Liver (tissue), 7 donors: ENCODE measurements at regions not wholly inside any gene's neighbourhood (a gene's known extent, or its start where the extent isn't known, plus 50 kb on each side); places are given as distances from the start of the nearest gene placed in this dataset.

ENCODE experiments used
- DNase-seq: peaks from one replicate; pipeline ENCODE4 v3.0.0-alpha.2; 2017; ENCODE audit warnings: low spot score
- H3K27ac ChIP-seq, 2 donors: one replicate each; pipeline ENCODE4 v1.7.0; 2013; ENCODE audit warnings: inconsistent platforms in 2 of 2, low read length in 2 of 2, control low read depth in 1 of 2, low read depth in 1 of 2, mild to moderate bottlenecking in 1 of 2
- H3K27me3 ChIP-seq, 4 donors: one replicate each; pipeline versions ENCODE4 v1.6.1 to v1.7.0; 2013; ENCODE audit warnings: low read length in 3 of 4, inconsistent platforms in 1 of 4, mild to moderate bottlenecking in 1 of 4, moderate library complexity in 1 of 4; ENCODE audit not compliant: control insufficient read depth in 4 of 4, insufficient read depth in 4 of 4
- H3K36me3 ChIP-seq, 4 donors: one replicate each; pipeline versions ENCODE4 v1.6.1 to v1.7.0; 2013; ENCODE audit warnings: low read length in 3 of 4, mild to moderate bottlenecking in 3 of 4, low read depth in 1 of 4, moderate library complexity in 1 of 4; ENCODE audit not compliant: control insufficient read depth in 4 of 4, insufficient read depth in 3 of 4
- H3K4me1 ChIP-seq, 4 donors: one replicate each; pipeline versions ENCODE4 v1.6.1 to v1.7.0; 2013; ENCODE audit warnings: low read length in 3 of 4, mild to moderate bottlenecking in 3 of 4, moderate library complexity in 1 of 4; ENCODE audit not compliant: control insufficient read depth in 4 of 4, insufficient read depth in 4 of 4
- H3K4me3 ChIP-seq, 3 donors: one replicate each; pipeline versions ENCODE4 v1.6.1 to v1.7.0; 2013; ENCODE audit warnings: low read length in 3 of 3, control low read depth in 1 of 3, low read depth in 1 of 3, mild to moderate bottlenecking in 1 of 3
- H3K9ac ChIP-seq, 2 donors: one replicate each; pipeline ENCODE4 v1.7.0; 2013; ENCODE audit warnings: low read length in 2 of 2, mild to moderate bottlenecking in 2 of 2, moderate library complexity in 2 of 2, control low read depth in 1 of 2, low read depth in 1 of 2
- H3K9me3 ChIP-seq, 4 donors: one replicate each; pipeline versions ENCODE4 v1.6.1 to v1.7.0; 2013; ENCODE audit warnings: low read length in 3 of 4; ENCODE audit not compliant: control insufficient read depth in 4 of 4
- FOXA1 ChIP-seq: IDR thresholded peaks from 2 replicates; pipeline ENCODE4 v1.6.1; 2016; ENCODE audit warnings: antibody characterized with exemption
- FOXA2 ChIP-seq: IDR thresholded peaks from 2 replicates; pipeline ENCODE4 v1.6.1; 2016; ENCODE audit warnings: antibody characterized with exemption
- GABPA ChIP-seq, 2 donors: IDR thresholded peaks in 1 of 2; conservative IDR thresholded peaks in 1 of 2; 2 replicates each; pipeline ENCODE4 v1.6.1; 2016; ENCODE audit warnings: antibody characterized with exemption in 2 of 2, mild to moderate bottlenecking in 1 of 2, moderate library complexity in 1 of 2
- HNF4A ChIP-seq, 2 donors: conservative IDR thresholded peaks; 2 replicates each; pipeline ENCODE4 v1.6.1; 2016; ENCODE audit warnings: antibody characterized with exemption in 2 of 2, mild to moderate bottlenecking in 2 of 2
- HNF4G ChIP-seq: IDR thresholded peaks from 2 replicates; pipeline ENCODE4 v1.6.1; 2016; ENCODE audit warnings: antibody characterized with exemption
- NR2F2 ChIP-seq: IDR thresholded peaks from 2 replicates; pipeline ENCODE4 v1.6.1; 2016; ENCODE audit warnings: antibody characterized with exemption
- RAD21 ChIP-seq, 2 donors: IDR thresholded peaks; 2 replicates each; pipeline ENCODE4 v1.6.1; 2016; ENCODE audit warnings: antibody characterized with exemption in 2 of 2, mild to moderate bottlenecking in 2 of 2
- RXRA ChIP-seq, 2 donors: IDR thresholded peaks; 2 replicates each; pipeline ENCODE4 v1.6.1; 2017 to 2018; ENCODE audit warnings: antibody characterized with exemption in 2 of 2, mild to moderate bottlenecking in 1 of 2
- SP1 ChIP-seq: IDR thresholded peaks from 2 replicates; pipeline ENCODE4 v1.6.1; 2018; ENCODE audit warnings: antibody characterized with exemption, mild to moderate bottlenecking
- YY1 ChIP-seq: IDR thresholded peaks from 2 replicates; pipeline ENCODE4 v1.6.1; 2016; ENCODE audit warnings: antibody characterized with exemption, mild to moderate bottlenecking
- WGBS: extraction: QIAGEN DNeasy Blood & Tissue Kit; methylation state at CpG from one replicate; pipeline ENCODE4 v1.1.7; 2013; 5-methylcytosine and 5-hydroxymethylcytosine counted together
- TF ChIP-seq, protein P1 (sequence below): IDR thresholded peaks from 2 replicates; pipeline ENCODE4 v1.6.1; 2016; ENCODE audit warnings: antibody characterized with exemption
- TF ChIP-seq, protein P2 (sequence below): IDR thresholded peaks from 2 replicates; pipeline ENCODE4 v1.6.1; 2016; ENCODE audit warnings: antibody characterized with exemption, mild to moderate bottlenecking
- TF ChIP-seq, protein P3 (sequence below): IDR thresholded peaks from 2 replicates; pipeline ENCODE4 v1.6.1; 2016; ENCODE audit warnings: antibody characterized with exemption
- donor health status: healthy.
- donor health status: healthy.
- donor health status: healthy.
- donor health status: healthy.

DNA sequence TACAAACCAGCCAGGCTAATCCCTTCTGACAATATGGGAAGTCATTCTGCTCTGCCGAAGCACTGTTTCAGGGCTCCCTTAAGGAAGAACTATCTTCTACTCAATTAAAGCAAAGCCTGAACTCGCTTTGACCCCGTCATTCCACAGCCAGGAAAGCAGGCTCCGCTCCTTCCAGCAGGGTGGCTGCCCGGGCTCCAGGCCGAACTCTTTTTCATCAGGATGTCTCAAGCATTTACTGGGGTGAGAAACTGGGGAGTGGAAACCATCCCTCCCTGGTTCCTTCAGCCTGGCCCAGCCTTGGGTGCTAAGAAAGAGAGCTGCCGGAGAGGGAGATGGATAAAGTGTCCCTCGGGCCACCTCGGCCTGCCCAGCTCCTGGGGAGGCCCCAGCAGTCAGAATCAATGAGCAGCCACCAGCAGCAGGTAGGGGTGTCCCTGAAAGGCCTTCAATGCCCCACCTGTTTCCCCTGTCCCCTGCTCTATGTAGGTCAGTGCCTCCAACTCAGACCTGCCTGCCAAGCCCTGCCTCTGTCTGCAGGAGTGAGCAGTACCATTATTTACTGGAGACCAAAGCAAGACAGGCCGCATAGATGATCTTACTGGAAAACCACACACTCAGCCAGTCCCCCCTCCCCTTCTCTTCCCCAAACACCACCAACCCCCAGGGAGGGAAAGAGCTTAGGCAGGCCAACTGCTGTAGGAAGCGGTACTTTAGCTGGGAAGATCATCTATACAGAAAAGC lies 225.6 kb upstream of the TLE3 start:
- 80% methylated on average over 11 of the region's 11 CpGs for WGBS
- Histone ChIP-seq H3K9me3 (no peaks in the 10 kb centered on the region), H3K36me3 (no peaks in the 10 kb centered on the region), H3K9ac (no peak overlapping the region), H3K4me3 (no peak overlapping the region), H3K4me1 (peaks cover 0 to 5% (median 0%) of the 10 kb centered on the region in 4 donors), H3K27ac (peak overlapping the region in 1 of 2 donors; percentile 27), H3K27me3 (no peaks in the 10 kb centered on the region)
- TF ChIP-seq FOXA2, result no peak
- no peak for TF ChIP-seq FOXA1
- TF ChIP-seq RAD21 (IDR thresholded peaks at IDR 0.05), result peak in 1 of 2 donors; percentile 44
- TF ChIP-seq HNF4A (conservative IDR thresholded peaks at IDR 0.05), result no peak
- peak; percentile 42 to 47 for TF ChIP-seq RXRA (IDR thresholded peaks at IDR 0.05)
- peak; percentile 14 for TF ChIP-seq SP1
- TF ChIP-seq YY1, result no peak
- peak; percentile 53 for TF ChIP-seq NR2F2
- peak; percentile 30 for DNase-seq

DNA sequence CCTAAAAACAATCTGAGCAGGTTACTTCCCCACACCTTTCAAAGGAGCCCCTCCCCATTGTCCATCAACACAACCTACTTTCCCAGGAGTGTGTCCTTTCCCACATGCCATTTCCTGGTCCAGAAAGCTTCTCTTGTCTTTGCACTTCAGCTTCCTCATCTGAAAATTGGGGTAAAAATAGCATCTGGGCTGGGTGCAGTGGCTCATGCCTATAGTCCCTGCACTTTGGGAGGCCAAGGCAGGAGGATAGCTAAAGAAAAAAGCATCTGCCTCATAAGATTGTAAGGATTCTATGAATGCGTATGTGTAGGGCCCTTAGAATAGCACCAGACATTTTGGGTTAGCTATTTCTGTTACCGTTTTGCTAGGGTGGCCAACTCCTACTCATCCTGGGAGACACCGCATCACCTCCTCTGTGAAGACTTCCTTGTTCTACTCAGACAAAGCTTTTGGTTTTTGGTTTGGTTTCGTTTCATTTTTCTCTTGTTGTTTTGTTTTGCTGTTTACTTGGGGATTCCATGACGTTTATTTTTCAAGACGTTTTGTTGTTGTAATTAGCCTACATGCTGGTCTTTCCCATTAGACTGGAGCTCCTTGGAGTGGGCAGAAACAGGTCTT lies 224.4 kb upstream of the TLE3 start:
- Histone ChIP-seq H3K27ac (peak overlapping the region in 1 of 2 donors; percentile 27), H3K9ac (no peak overlapping the region), H3K4me3 (no peak overlapping the region), H3K27me3 (no peaks in the 10 kb centered on the region), H3K36me3 (no peaks in the 10 kb centered on the region), H3K9me3 (no peaks in the 10 kb centered on the region), H3K4me1 (peaks cover 0 to 5% (median 0%) of the 10 kb centered on the region in 4 donors)
- TF ChIP-seq GABPA (IDR thresholded peaks at IDR 0.05 in 1 of 2, conservative IDR thresholded peaks at IDR 0.05 in 1 of 2), result no peak
- TF ChIP-seq FOXA2, result no peak
- TF ChIP-seq FOXA1, result no peak
- TF ChIP-seq, protein P1, sequence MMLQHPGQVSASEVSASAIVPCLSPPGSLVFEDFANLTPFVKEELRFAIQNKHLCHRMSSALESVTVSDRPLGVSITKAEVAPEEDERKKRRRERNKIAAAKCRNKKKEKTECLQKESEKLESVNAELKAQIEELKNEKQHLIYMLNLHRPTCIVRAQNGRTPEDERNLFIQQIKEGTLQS, result no peak
- TF ChIP-seq, protein P2, sequence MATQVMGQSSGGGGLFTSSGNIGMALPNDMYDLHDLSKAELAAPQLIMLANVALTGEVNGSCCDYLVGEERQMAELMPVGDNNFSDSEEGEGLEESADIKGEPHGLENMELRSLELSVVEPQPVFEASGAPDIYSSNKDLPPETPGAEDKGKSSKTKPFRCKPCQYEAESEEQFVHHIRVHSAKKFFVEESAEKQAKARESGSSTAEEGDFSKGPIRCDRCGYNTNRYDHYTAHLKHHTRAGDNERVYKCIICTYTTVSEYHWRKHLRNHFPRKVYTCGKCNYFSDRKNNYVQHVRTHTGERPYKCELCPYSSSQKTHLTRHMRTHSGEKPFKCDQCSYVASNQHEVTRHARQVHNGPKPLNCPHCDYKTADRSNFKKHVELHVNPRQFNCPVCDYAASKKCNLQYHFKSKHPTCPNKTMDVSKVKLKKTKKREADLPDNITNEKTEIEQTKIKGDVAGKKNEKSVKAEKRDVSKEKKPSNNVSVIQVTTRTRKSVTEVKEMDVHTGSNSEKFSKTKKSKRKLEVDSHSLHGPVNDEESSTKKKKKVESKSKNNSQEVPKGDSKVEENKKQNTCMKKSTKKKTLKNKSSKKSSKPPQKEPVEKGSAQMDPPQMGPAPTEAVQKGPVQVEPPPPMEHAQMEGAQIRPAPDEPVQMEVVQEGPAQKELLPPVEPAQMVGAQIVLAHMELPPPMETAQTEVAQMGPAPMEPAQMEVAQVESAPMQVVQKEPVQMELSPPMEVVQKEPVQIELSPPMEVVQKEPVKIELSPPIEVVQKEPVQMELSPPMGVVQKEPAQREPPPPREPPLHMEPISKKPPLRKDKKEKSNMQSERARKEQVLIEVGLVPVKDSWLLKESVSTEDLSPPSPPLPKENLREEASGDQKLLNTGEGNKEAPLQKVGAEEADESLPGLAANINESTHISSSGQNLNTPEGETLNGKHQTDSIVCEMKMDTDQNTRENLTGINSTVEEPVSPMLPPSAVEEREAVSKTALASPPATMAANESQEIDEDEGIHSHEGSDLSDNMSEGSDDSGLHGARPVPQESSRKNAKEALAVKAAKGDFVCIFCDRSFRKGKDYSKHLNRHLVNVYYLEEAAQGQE, result no peak
- no peak for TF ChIP-seq HNF4G
- no peak for TF ChIP-seq SP1
- TF ChIP-seq YY1, result no peak
- TF ChIP-seq HNF4A (conservative IDR thresholded peaks at IDR 0.05), result no peak
- TF ChIP-seq, protein P3, sequence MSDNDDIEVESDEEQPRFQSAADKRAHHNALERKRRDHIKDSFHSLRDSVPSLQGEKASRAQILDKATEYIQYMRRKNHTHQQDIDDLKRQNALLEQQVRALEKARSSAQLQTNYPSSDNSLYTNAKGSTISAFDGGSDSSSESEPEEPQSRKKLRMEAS, result no peak
- TF ChIP-seq RXRA (IDR thresholded peaks at IDR 0.05), result no peak
- 78% methylated on average over 6 of the region's 6 CpGs for WGBS
- DNase-seq, result no peak
